GM23248 (cell line): ENCODE measurements at regions not wholly inside any gene's neighbourhood (a gene's known extent, or its start where the extent isn't known, plus 50 kb on each side); places are given as distances from the start of the nearest gene placed in this dataset.

Experiments
- DNase-seq: peaks from one replicate; pipeline ENCODE4 v3.0.0-alpha.2; 2015
- H2AFZ ChIP-seq: fragments of 200-600 bp; sonication (generic); 2 replicates; pipeline ENCODE4 v1.6.1; 2016; ENCODE audit warnings: antibody characterized with exemption
- H3F3A ChIP-seq: fragments of 200-600 bp; sonication (generic); 2 replicates; pipeline ENCODE4 v1.6.1; 2016; ENCODE audit warnings: mild to moderate bottlenecking, antibody characterized with exemption, mixed run types; ENCODE audit not compliant: insufficient read depth
- H3K27ac ChIP-seq: fragments of 200-600 bp; sonication (generic); 2 replicates; pipeline ENCODE4 v1.5.1; 2016; ENCODE audit warnings: mild to moderate bottlenecking
- H3K27me3 ChIP-seq: fragments of 200-600 bp; sonication (generic); replicated peaks from 2 replicates; pipeline ENCODE4 v1.6.1; 2016; ENCODE audit warnings: mild to moderate bottlenecking; ENCODE audit not compliant: insufficient read depth
- H3K36me3 ChIP-seq: fragments of 200-600 bp; sonication (generic); 2 replicates; pipeline ENCODE4 v1.6.1; 2016; ENCODE audit warnings: low read depth, mild to moderate bottlenecking
- H3K4me1 ChIP-seq: fragments of 200-600 bp; sonication (generic); 2 replicates; pipeline ENCODE4 v1.6.1; 2016; ENCODE audit warnings: mild to moderate bottlenecking; ENCODE audit not compliant: insufficient read depth
- H3K4me2 ChIP-seq: fragments of 200-600 bp; sonication (generic); one replicate; pipeline ENCODE4 v1.6.1; 2016; ENCODE audit warnings: mild to moderate bottlenecking; ENCODE audit not compliant: unreplicated experiment
- H3K4me3 ChIP-seq: fragments of 200-600 bp; sonication (generic); 2 replicates; pipeline ENCODE4 v1.5.1; 2016; ENCODE audit warnings: mild to moderate bottlenecking
- H3K79me2 ChIP-seq: fragments of 200-600 bp; sonication (generic); 2 replicates; pipeline ENCODE4 v1.6.1; 2016; ENCODE audit warnings: mild to moderate bottlenecking; ENCODE audit not compliant: insufficient read depth
- H3K9ac ChIP-seq: fragments of 200-600 bp; sonication (generic); 2 replicates; pipeline ENCODE4 v1.6.1; 2016; ENCODE audit warnings: mild to moderate bottlenecking
- H3K9me2 ChIP-seq: fragments of 200-600 bp; sonication (generic); 2 replicates; pipeline ENCODE4 v1.6.1; 2016; ENCODE audit warnings: mixed run types, mild to moderate bottlenecking, moderate library complexity; ENCODE audit not compliant: insufficient read depth
- H3K9me3 ChIP-seq: fragments of 200-600 bp; sonication (generic); one replicate; pipeline ENCODE4 v1.6.1; 2017; ENCODE audit warnings: low read depth
- H4K20me1 ChIP-seq: fragments of 200-600 bp; sonication (generic); 2 replicates; pipeline ENCODE4 v1.6.0; 2016; ENCODE audit not compliant: insufficient read depth
- EZH2 ChIP-seq: fragments of 200-600 bp; sonication (generic); IDR thresholded peaks from 2 replicates; pipeline ENCODE4 v1.6.1; 2018; ENCODE audit warnings: antibody characterized with exemption, mild to moderate bottlenecking; ENCODE audit not compliant: insufficient read depth, poor library complexity, severe bottlenecking
- EZH2phosphoT487 ChIP-seq: fragments of 200-600 bp; sonication (generic); IDR thresholded peaks from 2 replicates; pipeline ENCODE4 v1.6.1; 2018; ENCODE audit warnings: antibody characterized with exemption, moderate library complexity, mild to moderate bottlenecking, low read depth; ENCODE audit not compliant: insufficient read depth
- WGBS, 2 experiments: methylation state at CpG; one replicate each; pipeline ENCODE4 v1.1.6; 2015 to 2017; ENCODE audit warnings: low lambda C conversion rate in 2 of 2, low coverage in 1 of 2; ENCODE audit errors: missing lambda C conversion rate in 2 of 2; 5-methylcytosine and 5-hydroxymethylcytosine counted together
- in situ Hi-C: fragments of 300-500 bp; cut with MboI; formaldehyde crosslinking; loops from 2 replicates; pipeline ENCODE4 v1.15.0; 2020

GRCh38 chr2:176804392-176804791, 408.2 kb upstream of the HNRNPA3 start:
- no peaks in the 10 kb centered on the region for H3K36me3 ChIP-seq
- no peaks in the 10 kb centered on the region for H3K4me1 ChIP-seq
- H2AFZ ChIP-seq, result no peak overlapping the region
- in situ Hi-C loops, result no loop called here
- no peaks in the 10 kb centered on the region for H3K9me3 ChIP-seq
- no peaks in the 10 kb centered on the region for H3K79me2 ChIP-seq
- H3K4me2 ChIP-seq, result no peak overlapping the region
- no peaks in the 10 kb centered on the region for H3K27me3 ChIP-seq
- no peak for TF ChIP-seq EZH2phosphoT487
- no peak for TF ChIP-seq EZH2
- no peaks in the 10 kb centered on the region for H3K9me2 ChIP-seq
- H3K9ac ChIP-seq, result no peak overlapping the region
- H3K27ac ChIP-seq, result no peak overlapping the region
- no peaks in the 10 kb centered on the region for H3F3A ChIP-seq
- no peak overlapping the region for H3K4me3 ChIP-seq
- no peak for DNase-seq
- H4K20me1 ChIP-seq, result no peaks in the 10 kb centered on the region
- 43 to 56% methylated on average over 2 of the region's 2 CpGs for WGBS, 2 experiments

DNA sequence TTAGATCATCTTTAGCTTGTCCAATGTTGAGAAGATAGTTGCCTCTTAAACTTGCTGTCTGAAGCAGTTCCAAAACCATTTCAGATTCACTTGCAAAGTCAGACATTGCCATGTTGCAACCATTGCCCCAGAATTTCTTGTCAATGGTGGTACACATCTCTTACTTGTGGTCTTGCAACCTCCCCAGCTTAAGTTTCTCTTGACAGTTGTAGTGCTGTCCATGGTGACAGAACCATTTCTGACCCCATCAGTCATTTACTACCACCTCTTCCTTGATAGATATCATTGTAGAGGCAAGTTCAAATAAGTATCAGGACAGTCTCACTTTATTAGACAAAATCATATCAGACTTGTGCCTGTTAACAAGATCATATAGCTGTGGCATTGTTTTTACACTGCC, 407.2 kb upstream of the HNRNPA3 start:
- no peaks in the 10 kb centered on the region for H3K9me2 ChIP-seq
- no peaks in the 10 kb centered on the region for H3F3A ChIP-seq
- H3K4me2 ChIP-seq, result no peak overlapping the region
- no peak for TF ChIP-seq EZH2phosphoT487
- no peak for TF ChIP-seq EZH2
- H4K20me1 ChIP-seq, result no peaks in the 10 kb centered on the region
- H3K27me3 ChIP-seq, result no peaks in the 10 kb centered on the region
- no peaks in the 10 kb centered on the region for H3K79me2 ChIP-seq
- no peak overlapping the region for H3K27ac ChIP-seq
- H3K9me3 ChIP-seq, result no peaks in the 10 kb centered on the region
- in situ Hi-C loops, result no loop called here
- no peaks in the 10 kb centered on the region for H3K4me1 ChIP-seq
- no peak overlapping the region for H2AFZ ChIP-seq
- H3K9ac ChIP-seq, result no peak overlapping the region
- no peak for DNase-seq
- no peak overlapping the region for H3K4me3 ChIP-seq
- no peaks in the 10 kb centered on the region for H3K36me3 ChIP-seq

DNA sequence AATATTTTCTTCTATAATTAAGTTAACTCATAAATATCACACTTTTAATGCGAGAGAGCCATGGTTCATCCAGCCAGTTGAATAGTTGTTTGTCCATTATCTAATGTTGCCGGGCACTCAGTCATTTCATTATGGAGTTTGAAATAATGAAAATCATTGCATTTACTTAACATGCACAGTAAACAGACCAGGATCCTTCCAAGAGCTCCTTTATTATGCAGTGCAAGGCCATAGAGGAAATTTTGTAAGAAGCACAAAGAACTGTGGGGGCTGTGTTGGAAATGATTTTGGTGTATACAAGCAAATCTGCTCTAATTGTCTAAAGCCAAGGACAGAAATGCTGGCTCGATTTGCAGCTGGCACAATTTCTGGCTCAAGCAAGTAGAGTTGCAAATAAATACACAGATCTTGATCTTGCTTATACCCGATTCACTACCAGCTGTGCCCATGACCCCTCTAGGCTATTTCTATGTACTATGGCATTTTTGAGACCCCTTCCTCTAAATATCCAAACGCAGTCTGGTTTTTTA, 400.3 kb upstream of the HNRNPA3 start:
- in situ Hi-C loops, result loop anchor here (10.0 kb wide), 1 partner anchor 158 kb away; no protein-coding TSS in a partner anchor
- TF ChIP-seq EZH2phosphoT487 (no peak), EZH2 (no peak)
- Histone ChIP-seq H3K9ac (no peak overlapping the region), H3K27ac (no peak overlapping the region), H2AFZ (no peak overlapping the region), H4K20me1 (no peaks in the 10 kb centered on the region), H3K9me2 (no peaks in the 10 kb centered on the region), H3K4me1 (0 out of 2 replicates have a peak, but pooled peaks cover 4% of the 10 kb centered on the region), H3K9me3 (no peaks in the 10 kb centered on the region), H3K27me3 (no peaks in the 10 kb centered on the region), H3K36me3 (no peaks in the 10 kb centered on the region), H3K79me2 (no peaks in the 10 kb centered on the region), H3K4me3 (no peak overlapping the region), H3K4me2 (no peak overlapping the region), H3F3A (no peaks in the 10 kb centered on the region)
- 60% methylated on average over 5 of the region's 5 CpGs for WGBS, 2 experiments
- no peak for DNase-seq

- 0 out of 2 replicates have a peak, but pooled peaks cover 4% of the 10 kb centered on the region for H3K4me1 ChIP-seq
- no peaks in the 10 kb centered on the region for H3K79me2 ChIP-seq
- TF ChIP-seq EZH2, result no peak
- no peak for TF ChIP-seq EZH2phosphoT487
- no peak overlapping the region for H2AFZ ChIP-seq
- 95% methylated on average over 4 of the region's 4 CpGs for WGBS, 2 experiments
- H3K36me3 ChIP-seq, result no peaks in the 10 kb centered on the region
- H3K27me3 ChIP-seq, result no peaks in the 10 kb centered on the region
- H3K4me3 ChIP-seq, result no peak overlapping the region
- no peaks in the 10 kb centered on the region for H3F3A ChIP-seq
- no peaks in the 10 kb centered on the region for H4K20me1 ChIP-seq
- no peak for DNase-seq
- H3K9me2 ChIP-seq, result no peaks in the 10 kb centered on the region
- H3K9me3 ChIP-seq, result no peaks in the 10 kb centered on the region
- no peak overlapping the region for H3K4me2 ChIP-seq
- H3K9ac ChIP-seq, result no peak overlapping the region
- no peak overlapping the region for H3K27ac ChIP-seq
- in situ Hi-C loops, result loop anchor here (10.0 kb wide), 1 partner anchor 158 kb away; no protein-coding TSS in a partner anchor
Measured at GRCh38 chr2:176813156-176813555, 399.4 kb upstream of the HNRNPA3 start.

GRCh38 chr2:176813621-176814049, 399.0 kb upstream of the HNRNPA3 start:
- H3K36me3 ChIP-seq, result no peaks in the 10 kb centered on the region
- 65 to 69% methylated on average over 2 of the region's 2 CpGs for WGBS, 2 experiments
- H3K4me1 ChIP-seq, result 0 out of 2 replicates have a peak, but pooled peaks cover 4% of the 10 kb centered on the region
- H4K20me1 ChIP-seq, result no peaks in the 10 kb centered on the region
- H3K9me2 ChIP-seq, result no peaks in the 10 kb centered on the region
- no peaks in the 10 kb centered on the region for H3K79me2 ChIP-seq
- no peak for TF ChIP-seq EZH2
- H3F3A ChIP-seq, result no peaks in the 10 kb centered on the region
- H3K9ac ChIP-seq, result no peak overlapping the region
- DNase-seq, result no peak
- no peak overlapping the region for H3K4me3 ChIP-seq
- H3K4me2 ChIP-seq, result no peak overlapping the region
- H3K9me3 ChIP-seq, result no peaks in the 10 kb centered on the region
- H3K27me3 ChIP-seq, result no peaks in the 10 kb centered on the region
- H2AFZ ChIP-seq, result no peak overlapping the region
- in situ Hi-C loops, result loop anchor here (10.0 kb wide), 1 partner anchor 159 kb away; no protein-coding TSS in a partner anchor
- no peak overlapping the region for H3K27ac ChIP-seq
